Cardiac muscle cell (in vitro differentiated cells and primary cell): ENCODE measurements at regions not wholly inside any gene's neighbourhood (a gene's known extent, or its start where the extent isn't known, plus 50 kb on each side); places are given as distances from the start of the nearest gene placed in this dataset.
"Not testable (repeated sequence)": the region's sequence is repeated elsewhere in the genome, so short reads cannot be mapped to it uniquely, and the experiment has no call there.

Source experiments
- DNase-seq, 2 donors: peaks; one replicate each; pipeline versions ENCODE4 v3.0.0 to v3.0.0-alpha.2; 2010 to 2017; ENCODE audit warnings: low read depth in 1 of 2, low spot score in 1 of 2
- H3K27ac ChIP-seq: fragments of 200-600 bp; sonication (generic); 2 replicates; pipeline ENCODE4 v1.5.1; 2016
- H3K27me3 ChIP-seq: fragments of 200-600 bp; sonication (generic); 2 replicates; pipeline ENCODE4 v1.6.0; 2016; ENCODE audit warnings: control low read depth
- H3K36me3 ChIP-seq: fragments of 200-600 bp; sonication (generic); 2 replicates; pipeline ENCODE4 v1.5.1; 2016; ENCODE audit warnings: control low read depth
- H3K4me1 ChIP-seq: fragments of 200-600 bp; sonication (generic); 2 replicates; pipeline ENCODE4 v1.8.1; 2017; ENCODE audit warnings: low read depth, mild to moderate bottlenecking, mixed run types
- H3K4me3 ChIP-seq: fragments of 200-600 bp; sonication (generic); 2 replicates; pipeline ENCODE4 v1.5.1; 2016; ENCODE audit warnings: mild to moderate bottlenecking
- H3K9me3 ChIP-seq: fragments of 200-600 bp; sonication (generic); 2 replicates; pipeline ENCODE4 v1.5.1; 2017; ENCODE audit warnings: low read depth, mild to moderate bottlenecking, control low read depth
- TF ChIP-seq, protein P1 (sequence below): IDR thresholded peaks from 2 replicates; pipeline ENCODE4 v1.5.1; 2012; ENCODE audit warnings: low read depth, mild to moderate bottlenecking, low read length

GRCh38 chr17:52604105-52604504 is 445.6 kb upstream of the CA10 start:
- DNase-seq = peak in 1 of 2 donors; percentile 11
- no peaks in the 10 kb centered on the region for H3K4me1 ChIP-seq
- no peaks in the 10 kb centered on the region for H3K9me3 ChIP-seq
- no peaks in the 10 kb centered on the region for H3K36me3 ChIP-seq
- TF ChIP-seq, protein P1, sequence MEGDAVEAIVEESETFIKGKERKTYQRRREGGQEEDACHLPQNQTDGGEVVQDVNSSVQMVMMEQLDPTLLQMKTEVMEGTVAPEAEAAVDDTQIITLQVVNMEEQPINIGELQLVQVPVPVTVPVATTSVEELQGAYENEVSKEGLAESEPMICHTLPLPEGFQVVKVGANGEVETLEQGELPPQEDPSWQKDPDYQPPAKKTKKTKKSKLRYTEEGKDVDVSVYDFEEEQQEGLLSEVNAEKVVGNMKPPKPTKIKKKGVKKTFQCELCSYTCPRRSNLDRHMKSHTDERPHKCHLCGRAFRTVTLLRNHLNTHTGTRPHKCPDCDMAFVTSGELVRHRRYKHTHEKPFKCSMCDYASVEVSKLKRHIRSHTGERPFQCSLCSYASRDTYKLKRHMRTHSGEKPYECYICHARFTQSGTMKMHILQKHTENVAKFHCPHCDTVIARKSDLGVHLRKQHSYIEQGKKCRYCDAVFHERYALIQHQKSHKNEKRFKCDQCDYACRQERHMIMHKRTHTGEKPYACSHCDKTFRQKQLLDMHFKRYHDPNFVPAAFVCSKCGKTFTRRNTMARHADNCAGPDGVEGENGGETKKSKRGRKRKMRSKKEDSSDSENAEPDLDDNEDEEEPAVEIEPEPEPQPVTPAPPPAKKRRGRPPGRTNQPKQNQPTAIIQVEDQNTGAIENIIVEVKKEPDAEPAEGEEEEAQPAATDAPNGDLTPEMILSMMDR = no peak
- no peaks in the 10 kb centered on the region for H3K27me3 ChIP-seq
- H3K4me3 ChIP-seq = no peak overlapping the region
- no peak overlapping the region for H3K27ac ChIP-seq

DNA sequence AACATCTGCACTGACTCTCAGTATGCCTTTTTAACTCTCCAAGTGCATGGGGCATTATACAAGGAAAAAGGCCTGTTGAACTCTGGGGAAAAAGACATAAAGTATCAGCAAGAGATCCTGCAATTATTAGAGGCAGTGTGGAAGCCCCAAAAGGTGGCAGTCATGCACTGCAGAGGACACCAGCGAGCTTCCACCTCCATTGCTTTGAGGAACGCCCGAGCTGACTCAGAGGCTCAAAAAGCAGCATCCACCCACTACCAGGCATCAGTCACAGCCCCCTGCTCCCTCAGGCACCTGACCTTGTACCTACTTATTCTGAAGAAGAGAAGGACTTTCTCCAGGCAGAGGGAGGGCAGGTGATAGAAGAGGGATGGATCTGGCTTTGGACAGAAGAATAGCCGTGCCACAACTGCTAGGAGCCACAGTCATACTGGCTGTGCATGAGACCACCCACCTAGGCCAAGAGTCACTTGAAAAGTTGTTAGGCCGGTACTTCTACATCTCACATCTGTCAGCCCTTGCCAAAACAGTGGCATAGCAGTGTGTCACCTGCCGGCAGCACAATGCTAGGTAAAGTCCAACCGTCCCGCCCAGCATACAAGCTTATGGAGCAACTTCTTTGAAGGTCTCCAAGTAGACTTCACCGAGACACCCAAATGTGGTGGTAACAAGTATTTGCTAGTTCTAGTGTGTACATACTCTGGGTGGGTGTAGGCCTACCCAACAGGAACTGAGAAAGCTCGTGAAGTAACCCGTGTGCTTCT is 439.1 kb upstream of the CA10 start:
- H3K9me3 ChIP-seq, H3K27me3 ChIP-seq, H3K36me3 ChIP-seq, H3K4me1 ChIP-seq, H3K27ac ChIP-seq, H3K4me3 ChIP-seq: not testable (repeated sequence)
- TF ChIP-seq, protein P1 = peak; percentile 11
- DNase-seq = peak in 1 of 2 donors; percentile 10

DNA sequence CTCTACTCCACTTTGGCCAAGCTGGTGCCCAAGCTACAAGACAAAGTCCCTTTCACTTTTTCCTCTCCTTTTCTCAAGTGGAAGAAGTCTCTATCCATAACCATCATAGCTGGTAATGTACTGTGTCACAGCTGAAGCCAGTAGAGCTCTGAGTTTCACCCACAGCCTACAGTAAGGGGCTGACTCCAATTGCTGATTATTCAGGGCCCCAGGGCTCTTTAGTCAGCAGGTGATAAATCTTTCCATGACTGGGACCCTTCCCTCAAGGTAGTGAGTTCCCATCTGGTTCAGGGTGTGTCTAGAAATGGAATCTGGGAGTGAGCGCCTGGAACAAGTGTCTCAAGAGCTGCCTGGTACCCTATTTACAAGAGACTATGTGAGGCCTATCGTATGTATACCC is 436.0 kb upstream of the CA10 start:
- TF ChIP-seq, protein P1 = no peak
- Histone ChIP-seq H3K9me3 (no peaks in the 10 kb centered on the region), H3K4me1 (no peaks in the 10 kb centered on the region), H3K27ac (no peak overlapping the region), H3K4me3 (no peak overlapping the region), H3K27me3 (no peaks in the 10 kb centered on the region), H3K36me3 (no peaks in the 10 kb centered on the region)
- no peak for DNase-seq

GRCh38 chr17:52546990-52547389 is 388.5 kb upstream of the CA10 start:
- Histone ChIP-seq H3K27me3 (no peaks in the 10 kb centered on the region), H3K4me1 (peaks cover 6% of the 10 kb centered on the region), H3K27ac (no peak overlapping the region), H3K4me3 (no peak overlapping the region), H3K36me3 (no peaks in the 10 kb centered on the region), H3K9me3 (no peaks in the 10 kb centered on the region)
- no peak for DNase-seq
- TF ChIP-seq, protein P1 = no peak

DNA sequence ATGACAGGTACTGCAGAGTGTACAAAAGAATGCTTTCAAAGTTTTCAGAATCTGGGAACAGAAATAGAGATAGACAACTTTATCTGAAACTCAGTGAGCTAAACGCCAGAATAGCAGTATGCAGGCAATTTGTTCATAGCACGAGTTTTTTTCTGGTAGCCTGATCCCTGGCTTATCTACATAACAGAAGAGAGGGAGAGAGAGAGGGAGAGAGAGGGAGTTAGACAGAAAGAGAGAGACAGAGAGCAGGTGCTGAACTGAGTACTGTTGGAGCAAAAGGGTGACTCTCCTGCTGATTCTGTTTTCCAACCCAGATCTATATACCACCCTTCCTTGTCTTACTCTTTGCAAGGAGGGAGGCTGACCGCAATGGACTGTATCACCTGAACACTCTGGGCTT is 388.0 kb upstream of the CA10 start:
- Histone ChIP-seq H3K9me3 (no peaks in the 10 kb centered on the region), H3K36me3 (no peaks in the 10 kb centered on the region), H3K4me3 (no peak overlapping the region), H3K4me1 (peaks cover 6% of the 10 kb centered on the region), H3K27me3 (no peaks in the 10 kb centered on the region), H3K27ac (no peak overlapping the region)
- TF ChIP-seq, protein P1 = no peak
- DNase-seq = peak in 1 of 2 donors; percentile 52

DNA sequence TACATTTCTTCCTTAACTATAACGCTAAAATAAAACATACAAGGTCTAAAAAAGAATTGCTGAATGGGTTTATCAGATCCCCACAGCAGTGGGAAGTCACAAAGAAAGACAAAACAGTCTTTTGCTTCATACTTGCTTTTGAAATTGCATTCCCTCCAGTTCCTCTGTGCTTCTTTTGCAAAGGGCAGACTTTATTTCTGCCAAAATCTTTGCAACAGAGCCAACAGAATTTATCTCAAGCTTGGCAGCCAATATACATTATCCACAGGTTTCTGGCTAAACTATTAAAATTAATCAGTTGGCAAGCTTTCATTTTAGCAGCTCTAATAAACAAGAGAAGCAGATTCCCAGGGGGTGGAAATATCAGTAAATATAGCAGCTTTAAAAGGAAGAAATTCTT is 378.9 kb upstream of the CA10 start:
- Histone ChIP-seq H3K27ac (no peak overlapping the region), H3K9me3 (no peaks in the 10 kb centered on the region)
- TF ChIP-seq, protein P1 = no peak

More for the DNA sequence above, 378.9 kb upstream of the CA10 start:
- H3K4me3 ChIP-seq = no peak overlapping the region
- no peak for DNase-seq
- H3K27me3 ChIP-seq = no peaks in the 10 kb centered on the region
- H3K36me3 ChIP-seq = no peaks in the 10 kb centered on the region
- no peaks in the 10 kb centered on the region for H3K4me1 ChIP-seq
